ENCODE measurements at regions not wholly inside any gene's neighbourhood (a gene's known extent, or its start where the extent isn't known, plus 50 kb on each side); places are given as distances from the start of the nearest gene placed in this dataset.

- no peak overlapping the region for H3K27ac Mint-ChIP-seq
Observed at GRCh38 chr5:108661024-108661423, 86.7 kb upstream of the FER start.

More at GRCh38 chr5:108661024-108661423, 86.7 kb upstream of the FER start:
- peaks cover 4% of the 10 kb centered on the region; the same call in 1 of the 2 replicates for H3K9me2 ChIP-seq (ENCODE audit: insufficient read depth)
- no peaks in the 10 kb centered on the region for H3K27me3 ChIP-seq (ENCODE audit: insufficient read depth)
- H3K79me2 ChIP-seq (replicated peaks; ENCODE audit: insufficient read depth) = no peaks in the 10 kb centered on the region
- ATAC-seq (no peak), DNase-seq (ENCODE audit: low spot score) (no peak)
- no peak for TF ChIP-seq ZNF462 (CRISPR knock-in tag; IDR thresholded peaks at IDR 0.05)
- TF ChIP-seq EZH2 (IDR thresholded peaks at IDR 0.05; ENCODE audit: low read depth, unreplicated experiment) = no peak
- no peak for TF ChIP-seq EZH2phosphoT487 (IDR thresholded peaks at IDR 0.05; ENCODE audit: unreplicated experiment)
- no peak for TF ChIP-seq CREB1 (CRISPR knock-in tag; IDR thresholded peaks at IDR 0.05; ENCODE audit: low read depth)
- TF ChIP-seq STAT1 (IDR thresholded peaks at IDR 0.05; ENCODE audit: unreplicated experiment) = no peak
- no peak for TF ChIP-seq REST (IDR thresholded peaks at IDR 0.05; ENCODE audit: unreplicated experiment)
- no peak for TF ChIP-seq POLR2AphosphoS5 (IDR thresholded peaks at IDR 0.05; ENCODE audit: low read depth)
- TF ChIP-seq ETS1 (IDR thresholded peaks at IDR 0.05) = no peak
- TF ChIP-seq NANOG (IDR thresholded peaks at IDR 0.05; ENCODE audit: borderline replicate concordance) = no peak
- no peak for TF ChIP-seq ZNF331 (CRISPR knock-in tag; IDR thresholded peaks at IDR 0.05; ENCODE audit: low read depth)
- no peak for TF ChIP-seq JUNB (IDR thresholded peaks at IDR 0.05; ENCODE audit: unreplicated experiment)
- TF ChIP-seq ZNF114 (CRISPR knock-in tag; IDR thresholded peaks at IDR 0.05) = no peak
- Mint-ChIP-seq H3K36me3 (ENCODE audit: low read depth) (no peaks in the 10 kb centered on the region), H3K9me3 (peaks cover 3% of the 10 kb centered on the region; the same call in 1 of the 3 replicates), H3K4me1 (no peaks in the 10 kb centered on the region), H3K4me3 (no peak overlapping the region), H3K27me3 (ENCODE audit: insufficient read depth, low read depth, poor library complexity) (no peaks in the 10 kb centered on the region)
- H2AFZ ChIP-seq = no peak overlapping the region
- no peaks in the 10 kb centered on the region for H4K20me1 ChIP-seq (replicated peaks; ENCODE audit: insufficient read depth)
- H3K36me3 ChIP-seq (ENCODE audit: insufficient read depth) = no peaks in the 10 kb centered on the region
- no peak overlapping the region for H3K4me3 ChIP-seq
- H3K27ac ChIP-seq (ENCODE audit: low read depth) = no peak overlapping the region
- no peak overlapping the region for H3K4me2 ChIP-seq
- H3F3A ChIP-seq (replicated peaks; ENCODE audit: low read depth) = no peaks in the 10 kb centered on the region
- no peaks in the 10 kb centered on the region for H3K4me1 ChIP-seq (ENCODE audit: insufficient read depth)

Measured in GM23338 (cell line).